Left ventricle myocardium inferior (tissue), 1 donor: ENCODE measurements at regions not wholly inside any gene's neighbourhood (a gene's known extent, or its start where the extent isn't known, plus 50 kb on each side); places are given as distances from the start of the nearest gene placed in this dataset.

Experiments used
- DNase-seq: peaks from one replicate; pipeline ENCODE4 v3.0.0-alpha.2; 2020
- H3K27ac ChIP-seq: fragments of 200-600 bp; replicated peaks from 2 replicates; pipeline ENCODE4 v1.8.0; 2021
- H3K27me3 ChIP-seq: fragments of 200-600 bp; 2 replicates; pipeline ENCODE4 v1.8.0; 2021; ENCODE audit warnings: low read depth
- H3K36me3 ChIP-seq: fragments of 200-600 bp; 2 replicates; pipeline ENCODE4 v1.8.0; 2021
- H3K4me1 ChIP-seq: fragments of 200-600 bp; 2 replicates; pipeline ENCODE4 v1.8.0; 2021
- H3K4me3 ChIP-seq: fragments of 200-600 bp; 2 replicates; pipeline ENCODE4 v1.8.0; 2021; ENCODE audit warnings: mild to moderate bottlenecking, moderate library complexity
- H3K9me3 ChIP-seq: fragments of 200-600 bp; replicated peaks from 2 replicates; pipeline ENCODE4 v1.8.0; 2021
- CTCF ChIP-seq: fragments of 200-600 bp; IDR thresholded peaks from 2 replicates; pipeline ENCODE4 v1.8.0; 2021; ENCODE audit warnings: antibody characterized with exemption, mild to moderate bottlenecking, borderline replicate concordance
- intact Hi-C: fragments of 100-400 bp; cut with micrococcal nuclease; formaldehyde crosslinking; loops from one replicate; pipeline ENCODE4 v1.11.0; 2022
- donor health status: DM: no; HTN: yes; CAD: no; lungs with severe emphysema.

GRCh38 chr16:5333991-5334390, 236.4 kb upstream of the EEF2KMT start:
- Histone ChIP-seq H3K9me3 (peaks cover 9% of the 10 kb centered on the region), H3K36me3 (no peaks in the 10 kb centered on the region), H3K4me3 (no peak overlapping the region), H3K27ac (no peak overlapping the region), H3K4me1 (no peaks in the 10 kb centered on the region), H3K27me3 (peaks cover 4% of the 10 kb centered on the region)
- intact Hi-C loops: no loop called here
- no peak for DNase-seq
- no peak for TF ChIP-seq CTCF

DNA sequence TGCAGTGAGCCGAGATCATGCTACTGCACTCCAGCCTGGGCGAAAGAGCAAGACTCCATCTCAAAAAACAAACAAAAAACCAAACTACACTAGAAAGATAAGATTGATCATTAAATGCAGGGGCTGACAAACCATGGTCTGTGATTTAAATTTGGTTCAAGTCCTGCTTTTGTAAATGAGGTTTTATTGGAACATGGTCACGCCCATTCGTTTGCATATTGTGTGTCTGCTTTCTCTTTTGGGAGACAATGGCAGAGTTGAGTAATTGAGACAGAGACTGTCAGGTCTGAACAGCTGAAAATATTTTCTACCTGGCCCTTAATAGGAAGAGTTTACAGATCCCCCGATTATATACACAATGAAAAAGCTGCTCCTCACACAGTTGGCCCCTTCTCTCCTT, 235.5 kb upstream of the EEF2KMT start:
- intact Hi-C loops: no loop called here
- H3K36me3 ChIP-seq: no peaks in the 10 kb centered on the region
- H3K27me3 ChIP-seq: peaks cover 4% of the 10 kb centered on the region
- H3K4me1 ChIP-seq: no peaks in the 10 kb centered on the region
- DNase-seq: no peak
- peaks cover 9% of the 10 kb centered on the region for H3K9me3 ChIP-seq
- H3K27ac ChIP-seq: no peak overlapping the region
- TF ChIP-seq CTCF: no peak
- H3K4me3 ChIP-seq: no peak overlapping the region

- Histone ChIP-seq H3K9me3 (peaks cover 26% of the 10 kb centered on the region), H3K4me3 (no peak overlapping the region), H3K4me1 (no peaks in the 10 kb centered on the region), H3K27ac (no peak overlapping the region), H3K27me3 (no peaks in the 10 kb centered on the region), H3K36me3 (no peaks in the 10 kb centered on the region)
- no peak for TF ChIP-seq CTCF
- intact Hi-C loops: no loop called here
- DNase-seq: no peak
Observed at GRCh38 chr16:5330058-5330457, 232.5 kb upstream of the EEF2KMT start.

DNA sequence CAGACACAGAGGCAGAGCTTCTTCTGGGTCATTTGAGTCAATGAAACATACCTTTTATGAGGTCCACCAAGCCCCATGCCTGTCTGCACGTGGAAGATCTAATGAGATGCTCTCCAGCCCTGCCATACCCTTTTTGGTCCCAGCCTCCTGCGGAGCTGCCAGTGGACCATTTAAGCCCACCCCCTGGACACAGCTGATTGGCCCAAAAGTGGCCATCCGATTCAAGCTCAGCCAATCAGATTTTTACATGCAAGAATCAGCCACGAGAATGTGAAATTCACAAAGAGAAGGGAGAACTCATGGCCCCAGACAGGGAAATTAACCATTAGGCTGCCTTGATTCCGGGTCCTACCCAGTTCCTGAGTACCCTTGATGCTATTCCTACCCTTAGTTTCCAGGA, 231.0 kb upstream of the EEF2KMT start:
- H3K27me3 ChIP-seq: no peaks in the 10 kb centered on the region
- no peaks in the 10 kb centered on the region for H3K4me1 ChIP-seq
- no peak for DNase-seq
- H3K27ac ChIP-seq: no peak overlapping the region
- TF ChIP-seq CTCF: no peak
- intact Hi-C loops: no loop called here
- no peaks in the 10 kb centered on the region for H3K36me3 ChIP-seq
- peaks cover 28% of the 10 kb centered on the region for H3K9me3 ChIP-seq
- H3K4me3 ChIP-seq: no peak overlapping the region

GRCh38 chr16:5326395-5326794, 228.8 kb upstream of the EEF2KMT start:
- no peaks in the 10 kb centered on the region for H3K36me3 ChIP-seq
- peaks cover 6% of the 10 kb centered on the region for H3K27me3 ChIP-seq
- no peaks in the 10 kb centered on the region for H3K4me1 ChIP-seq
- H3K27ac ChIP-seq: no peak overlapping the region
- TF ChIP-seq CTCF: no peak
- DNase-seq: no peak
- H3K9me3 ChIP-seq: peaks cover 25% of the 10 kb centered on the region
- intact Hi-C loops: no loop called here
- H3K4me3 ChIP-seq: no peak overlapping the region

DNA sequence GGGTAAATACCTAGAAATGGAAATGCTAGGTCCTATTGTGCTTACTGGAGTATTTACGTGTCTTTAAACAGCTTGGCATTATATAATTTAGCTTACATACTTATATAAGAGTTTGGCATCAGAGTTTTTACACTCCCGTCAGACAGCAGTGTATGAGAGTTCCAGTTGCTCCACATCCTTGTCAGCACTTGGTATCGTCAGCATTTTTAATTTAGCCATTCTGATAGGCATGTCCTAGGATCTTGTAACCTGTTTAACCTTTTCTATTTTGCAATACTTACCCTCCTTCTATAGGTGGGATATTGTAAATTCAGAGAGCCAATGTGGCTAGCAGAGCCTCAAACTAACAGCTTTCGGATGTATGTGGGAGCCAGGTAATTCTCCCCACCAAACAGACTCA, 228.3 kb upstream of the EEF2KMT start:
- no peak overlapping the region for H3K27ac ChIP-seq
- H3K4me1 ChIP-seq: no peaks in the 10 kb centered on the region
- TF ChIP-seq CTCF: no peak
- no peak overlapping the region for H3K4me3 ChIP-seq
- peaks cover 6% of the 10 kb centered on the region for H3K27me3 ChIP-seq
- H3K9me3 ChIP-seq: peaks cover 20% of the 10 kb centered on the region
- intact Hi-C loops: no loop called here
- no peaks in the 10 kb centered on the region for H3K36me3 ChIP-seq
- DNase-seq: no peak
